ACHN (cell line): ENCODE measurements at regions not wholly inside any gene's neighbourhood (a gene's known extent, or its start where the extent isn't known, plus 50 kb on each side); places are given as distances from the start of the nearest gene placed in this dataset.
"Not testable (repeated sequence)": the region's sequence is repeated elsewhere in the genome, so short reads cannot be mapped to it uniquely, and the experiment has no call there.

Experiments
- DNase-seq: peaks from one replicate; pipeline ENCODE4 v3.0.0-alpha.2; 2015
- in situ Hi-C: cut with HindIII; loops from 2 replicates; pipeline ENCODE4 v1.10.0; 2017; ENCODE audit warnings: low sequenced_read_pairs, low pct_ligation_motif_present, low pct_unique_long_range_greater_than_20kb

- DNase-seq, result no peak
- in situ Hi-C loops, result no loop called here
These were observed 168.8 kb upstream of the ZFP42 start for GRCh38 chr4:187826725-187827124.

GRCh38 chr4:187827631-187828030 is 167.9 kb upstream of the ZFP42 start:
- no peak for DNase-seq
- in situ Hi-C loops, result no loop called here

- DNase-seq, result no peak
- in situ Hi-C loops, result no loop called here
These were observed 155.8 kb upstream of the ZFP42 start for GRCh38 chr4:187839765-187840164.

GRCh38 chr4:187840814-187841213 is 154.8 kb upstream of the ZFP42 start:
- in situ Hi-C loops, result no loop called here
- DNase-seq, result no peak

- no peak for DNase-seq
- in situ Hi-C loops, result no loop called here
These were observed 145.9 kb upstream of the ZFP42 start for GRCh38 chr4:187849556-187850225.

GRCh38 chr4:187865914-187866313 is 129.7 kb upstream of the ZFP42 start:
- in situ Hi-C loops, result no loop called here
- no peak for DNase-seq

GRCh38 chr4:187883049-187883448 is 112.5 kb upstream of the ZFP42 start:
- DNase-seq, result no peak
- in situ Hi-C loops, result no loop called here

- in situ Hi-C loops, result no loop called here
- no peak for DNase-seq
These were observed 111.6 kb upstream of the ZFP42 start for GRCh38 chr4:187883836-187884475.

- DNase-seq, result no peak
- in situ Hi-C loops, result no loop called here
These were observed 107.7 kb upstream of the ZFP42 start for GRCh38 chr4:187887906-187888305.

GRCh38 chr4:187889651-187890050 is 105.9 kb upstream of the ZFP42 start:
- in situ Hi-C loops, result no loop called here

GRCh38 chr4:187893418-187893817 is 102.2 kb upstream of the ZFP42 start:
- in situ Hi-C loops, result no loop called here
- no peak for DNase-seq

More at GRCh38 chr4:187889651-187890050, 105.9 kb upstream of the ZFP42 start:
- no peak for DNase-seq

GRCh38 chr4:187903106-187903505 is 92.5 kb upstream of the ZFP42 start:
- no peak for DNase-seq
- in situ Hi-C loops, result no loop called here

GRCh38 chr4:187903700-187904099 is 91.9 kb upstream of the ZFP42 start:
- in situ Hi-C loops, result no loop called here
- DNase-seq, result no peak

- DNase-seq, result no peak
- in situ Hi-C loops, result no loop called here
These were observed 87.5 kb upstream of the ZFP42 start for GRCh38 chr4:187908079-187908561.

GRCh38 chr4:187908731-187909130 is 86.8 kb upstream of the ZFP42 start:
- no peak for DNase-seq
- in situ Hi-C loops, result no loop called here

GRCh38 chr4:187910741-187911140 is 84.8 kb upstream of the ZFP42 start:
- DNase-seq, result no peak
- in situ Hi-C loops, result no loop called here

- DNase-seq, in situ Hi-C loops: not testable (repeated sequence)
These were observed 80.2 kb upstream of the ZFP42 start for GRCh38 chr4:187915406-187915805.

GRCh38 chr4:187919966-187920365 is 75.6 kb upstream of the ZFP42 start:
- in situ Hi-C loops, result no loop called here
- DNase-seq, result no peak

- in situ Hi-C loops, result no loop called here
- no peak for DNase-seq
These were observed 73.5 kb upstream of the ZFP42 start for GRCh38 chr4:187921946-187922623.

- DNase-seq, result peak; percentile 4
- in situ Hi-C loops, result no loop called here
These were observed 66.5 kb upstream of the ZFP42 start for GRCh38 chr4:187929024-187929423.
